IMR-90 (cell line): ENCODE measurements at regions not wholly inside any gene's neighbourhood (a gene's known extent, or its start where the extent isn't known, plus 50 kb on each side); places are given as distances from the start of the nearest gene placed in this dataset.

Source experiments
- BHLHE40 ChIP-seq: fragments of 150-350 bp; IDR thresholded peaks from 2 replicates; pipeline ENCODE4 v1.6.1; 2016; ENCODE audit warnings: mild to moderate bottlenecking, low read depth, low read length
- POLR2A ChIP-seq: IDR thresholded peaks from 2 replicates; pipeline ENCODE4 v1.6.1; 2012; ENCODE audit warnings: mild to moderate bottlenecking, low read depth, low read length
- RFX5 ChIP-seq: IDR thresholded peaks from 2 replicates; pipeline ENCODE4 v1.8.0; 2012; ENCODE audit warnings: low read depth, mild to moderate bottlenecking, low read length, moderate library complexity
- SMC3 ChIP-seq: fragments of 150-350 bp; IDR thresholded peaks from 2 replicates; pipeline ENCODE4 v1.6.1; 2016; ENCODE audit warnings: low read depth, mild to moderate bottlenecking, antibody characterized with exemption, low read length, moderate library complexity
- TF ChIP-seq, protein P1 (sequence below): conservative IDR thresholded peaks from 2 replicates; pipeline ENCODE4 v1.5.1; 2012; ENCODE audit warnings: mild to moderate bottlenecking, low read depth, low read length, improper control_type of control experiment

DNA sequence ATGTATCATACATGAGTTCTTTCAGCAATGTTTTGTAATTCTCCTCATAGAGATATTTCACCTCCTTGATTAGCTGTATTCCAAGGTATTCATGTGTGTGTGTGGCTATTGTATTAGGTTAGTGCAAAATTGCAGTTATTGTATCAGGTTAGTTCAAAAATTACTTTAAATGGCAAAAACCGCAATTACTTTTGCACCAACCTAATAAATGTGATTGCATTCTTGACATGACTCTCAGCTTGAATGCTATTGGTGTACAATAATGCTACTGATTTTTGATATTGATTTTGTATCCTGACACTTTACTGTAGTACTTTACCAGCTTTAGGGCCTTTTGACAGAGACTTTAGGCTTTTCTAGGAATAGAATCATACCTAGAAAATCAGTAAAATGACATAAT lies 297.4 kb downstream of the ZWINT start:
- TF ChIP-seq, protein P1, sequence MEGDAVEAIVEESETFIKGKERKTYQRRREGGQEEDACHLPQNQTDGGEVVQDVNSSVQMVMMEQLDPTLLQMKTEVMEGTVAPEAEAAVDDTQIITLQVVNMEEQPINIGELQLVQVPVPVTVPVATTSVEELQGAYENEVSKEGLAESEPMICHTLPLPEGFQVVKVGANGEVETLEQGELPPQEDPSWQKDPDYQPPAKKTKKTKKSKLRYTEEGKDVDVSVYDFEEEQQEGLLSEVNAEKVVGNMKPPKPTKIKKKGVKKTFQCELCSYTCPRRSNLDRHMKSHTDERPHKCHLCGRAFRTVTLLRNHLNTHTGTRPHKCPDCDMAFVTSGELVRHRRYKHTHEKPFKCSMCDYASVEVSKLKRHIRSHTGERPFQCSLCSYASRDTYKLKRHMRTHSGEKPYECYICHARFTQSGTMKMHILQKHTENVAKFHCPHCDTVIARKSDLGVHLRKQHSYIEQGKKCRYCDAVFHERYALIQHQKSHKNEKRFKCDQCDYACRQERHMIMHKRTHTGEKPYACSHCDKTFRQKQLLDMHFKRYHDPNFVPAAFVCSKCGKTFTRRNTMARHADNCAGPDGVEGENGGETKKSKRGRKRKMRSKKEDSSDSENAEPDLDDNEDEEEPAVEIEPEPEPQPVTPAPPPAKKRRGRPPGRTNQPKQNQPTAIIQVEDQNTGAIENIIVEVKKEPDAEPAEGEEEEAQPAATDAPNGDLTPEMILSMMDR = no peak
- TF ChIP-seq SMC3 (no peak), RFX5 (no peak), POLR2A (no peak), BHLHE40 (no peak)
